ENCODE measurements at regions not wholly inside any gene's neighbourhood (a gene's known extent, or its start where the extent isn't known, plus 50 kb on each side); places are given as distances from the start of the nearest gene placed in this dataset.
A peak's percentile ranks its signal among the peaks of the same experiment; 100 is the strongest.

GRCh38 chr3:147616998-147617619, 207.9 kb downstream of the ZIC1 start:
- ChIA-PET CTCF (interaction anchor here (0.6 to 1.3 kb wide), 2 partner anchors 224 to 233 kb away, joined by 3 to 5 read pairs; no protein-coding TSS in a partner anchor), POLR2A (ENCODE audit: low non-redundant PET) (no interaction called here)
- intact Hi-C loops (cut with micrococcal nuclease; ENCODE audit: unreplicated experiment): loop anchor here (5.0 to 10.0 kb wide), 2 partner anchors 235 to 862 kb away; no protein-coding TSS in a partner anchor
- Histone ChIP-seq H3K36me3 (ENCODE audit: insufficient read depth, low read length, poor library complexity, severe bottlenecking) (no peaks in the 10 kb centered on the region), H3K27ac (ENCODE audit: low read depth, low read length, poor library complexity, severe bottlenecking) (no peak overlapping the region), H3K27me3 (replicated peaks; ENCODE audit: insufficient read depth, low read depth, low read length, poor library complexity) (no peaks in the 10 kb centered on the region), H3K4me3 (ENCODE audit: low read depth, low read length, poor library complexity, severe bottlenecking) (no peak overlapping the region), H3K4me1 (ENCODE audit: insufficient read depth, low read length, poor library complexity, severe bottlenecking) (peaks cover 22% of the 10 kb centered on the region), H3K9me3 (ENCODE audit: low read depth, low read length, poor library complexity, severe bottlenecking) (no peaks in the 10 kb centered on the region)
- no TSS peak for BruUV-seq (replicated peaks)
- TF ChIP-seq CTCF (conservative IDR thresholded peaks at IDR 0.05; ENCODE audit: low read depth, low read length) (peak; percentile 77), EZH2 (IDR thresholded peaks at IDR 0.05; ENCODE audit: borderline replicate concordance, low read depth, low read length, poor library complexity, severe bottlenecking) (no peak)
- DNase-seq (ENCODE audit: low spot score): peak; percentile 62

GRCh38 chr3:147618691-147619090, 209.5 kb downstream of the ZIC1 start:
- Histone ChIP-seq H3K4me1 (ENCODE audit: insufficient read depth, low read length, poor library complexity, severe bottlenecking) (peaks cover 22% of the 10 kb centered on the region), H3K4me3 (ENCODE audit: low read depth, low read length, poor library complexity, severe bottlenecking) (no peak overlapping the region), H3K36me3 (ENCODE audit: insufficient read depth, low read length, poor library complexity, severe bottlenecking) (no peaks in the 10 kb centered on the region), H3K27ac (ENCODE audit: low read depth, low read length, poor library complexity, severe bottlenecking) (no peak overlapping the region), H3K9me3 (ENCODE audit: low read depth, low read length, poor library complexity, severe bottlenecking) (no peaks in the 10 kb centered on the region), H3K27me3 (replicated peaks; ENCODE audit: insufficient read depth, low read depth, low read length, poor library complexity) (no peaks in the 10 kb centered on the region)
- no peak for DNase-seq (ENCODE audit: low spot score)
- CTCF ChIA-PET: no interaction called here
- TF ChIP-seq EZH2 (IDR thresholded peaks at IDR 0.05; ENCODE audit: borderline replicate concordance, low read depth, low read length, poor library complexity, severe bottlenecking) (no peak), CTCF (conservative IDR thresholded peaks at IDR 0.05; ENCODE audit: low read depth, low read length) (no peak)
- intact Hi-C loops (cut with micrococcal nuclease; ENCODE audit: unreplicated experiment): loop anchor here (5.0 to 10.0 kb wide), 2 partner anchors 236 to 864 kb away; no protein-coding TSS in a partner anchor
- POLR2A ChIA-PET (ENCODE audit: low non-redundant PET): no interaction called here
- no TSS peak for BruUV-seq (replicated peaks)

GRCh38 chr3:147619921-147620560, 210.9 kb downstream of the ZIC1 start:
- intact Hi-C loops (cut with micrococcal nuclease; ENCODE audit: unreplicated experiment): loop anchor here (2.0 to 10.0 kb wide), 3 partner anchors 238 to 865 kb away; no protein-coding TSS in a partner anchor
- Histone ChIP-seq H3K27ac (ENCODE audit: low read depth, low read length, poor library complexity, severe bottlenecking) (no peak overlapping the region), H3K4me1 (ENCODE audit: insufficient read depth, low read length, poor library complexity, severe bottlenecking) (peaks cover 17% of the 10 kb centered on the region), H3K27me3 (replicated peaks; ENCODE audit: insufficient read depth, low read depth, low read length, poor library complexity) (no peaks in the 10 kb centered on the region), H3K36me3 (ENCODE audit: insufficient read depth, low read length, poor library complexity, severe bottlenecking) (no peaks in the 10 kb centered on the region), H3K4me3 (ENCODE audit: low read depth, low read length, poor library complexity, severe bottlenecking) (no peak overlapping the region), H3K9me3 (ENCODE audit: low read depth, low read length, poor library complexity, severe bottlenecking) (no peaks in the 10 kb centered on the region)
- ChIA-PET POLR2A (ENCODE audit: low non-redundant PET) (no interaction called here), CTCF (no interaction called here)
- TF ChIP-seq CTCF (conservative IDR thresholded peaks at IDR 0.05; ENCODE audit: low read depth, low read length) (no peak), EZH2 (IDR thresholded peaks at IDR 0.05; ENCODE audit: borderline replicate concordance, low read depth, low read length, poor library complexity, severe bottlenecking) (no peak)
- no TSS peak for BruUV-seq (replicated peaks)
- peak; percentile 71 for DNase-seq (ENCODE audit: low spot score)

Measured in A673 (cell line).